ENCODE measurements at regions not wholly inside any gene's neighbourhood (a gene's known extent, or its start where the extent isn't known, plus 50 kb on each side); places are given as distances from the start of the nearest gene placed in this dataset.
A peak's percentile ranks its signal among the peaks of the same experiment; 100 is the strongest.

DNA sequence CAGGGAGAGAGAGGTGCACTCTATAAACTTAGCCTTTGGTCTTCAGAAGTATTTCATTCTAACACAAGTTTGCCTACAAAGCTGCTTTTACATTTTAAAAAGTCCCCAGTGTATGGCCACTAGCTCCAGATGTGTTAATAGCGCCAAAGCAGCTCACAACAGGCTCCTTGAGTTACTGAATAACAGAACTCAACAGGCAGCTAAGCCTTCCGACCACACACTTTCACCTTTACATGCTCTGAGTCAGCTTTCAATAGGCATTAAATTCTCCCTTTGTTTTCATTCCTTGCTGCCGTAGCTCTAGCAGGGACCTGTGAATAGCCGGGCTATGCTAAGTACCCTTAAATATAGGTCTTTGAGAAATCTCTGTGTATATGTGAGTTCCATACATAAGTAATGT, 262.8 kb upstream of the PARD3B start:
- DNase-seq (ENCODE audit: low read depth in 1 of 2, low spot score in 1 of 2), result peak in 1 of 2 experiments; percentile 13
- ChIA-PET CTCF (no interaction called here), POLR2A (interaction anchor here (1.0 kb wide), 1 partner anchor 1400 kb away, joined by 3 read pairs; the partner anchor contains the start of gene NRP2)
- H3K4me2 ChIP-seq, result 0 out of 3 replicates have a peak overlapping the region, but pooled peaks have one; percentile 8
- TF ChIP-seq NPAS2 (CRISPR knock-in tag; IDR thresholded peaks at IDR 0.05; ENCODE audit: borderline replicate concordance) (no peak), HOXB5 (CRISPR knock-in tag; IDR thresholded peaks at IDR 0.05) (no peak), BHLHE40 (IDR thresholded peaks at IDR 0.05; ENCODE audit: low read depth, low read length) (no peak), PHF8 (IDR thresholded peaks at IDR 0.05; ENCODE audit: borderline replicate concordance, low read depth) (no peak), HEYL (CRISPR knock-in tag; IDR thresholded peaks at IDR 0.05) (no peak), CHD4 (IDR thresholded peaks at IDR 0.05; ENCODE audit: borderline replicate concordance) (no peak)
- TF ChIP-seq, protein P1, sequence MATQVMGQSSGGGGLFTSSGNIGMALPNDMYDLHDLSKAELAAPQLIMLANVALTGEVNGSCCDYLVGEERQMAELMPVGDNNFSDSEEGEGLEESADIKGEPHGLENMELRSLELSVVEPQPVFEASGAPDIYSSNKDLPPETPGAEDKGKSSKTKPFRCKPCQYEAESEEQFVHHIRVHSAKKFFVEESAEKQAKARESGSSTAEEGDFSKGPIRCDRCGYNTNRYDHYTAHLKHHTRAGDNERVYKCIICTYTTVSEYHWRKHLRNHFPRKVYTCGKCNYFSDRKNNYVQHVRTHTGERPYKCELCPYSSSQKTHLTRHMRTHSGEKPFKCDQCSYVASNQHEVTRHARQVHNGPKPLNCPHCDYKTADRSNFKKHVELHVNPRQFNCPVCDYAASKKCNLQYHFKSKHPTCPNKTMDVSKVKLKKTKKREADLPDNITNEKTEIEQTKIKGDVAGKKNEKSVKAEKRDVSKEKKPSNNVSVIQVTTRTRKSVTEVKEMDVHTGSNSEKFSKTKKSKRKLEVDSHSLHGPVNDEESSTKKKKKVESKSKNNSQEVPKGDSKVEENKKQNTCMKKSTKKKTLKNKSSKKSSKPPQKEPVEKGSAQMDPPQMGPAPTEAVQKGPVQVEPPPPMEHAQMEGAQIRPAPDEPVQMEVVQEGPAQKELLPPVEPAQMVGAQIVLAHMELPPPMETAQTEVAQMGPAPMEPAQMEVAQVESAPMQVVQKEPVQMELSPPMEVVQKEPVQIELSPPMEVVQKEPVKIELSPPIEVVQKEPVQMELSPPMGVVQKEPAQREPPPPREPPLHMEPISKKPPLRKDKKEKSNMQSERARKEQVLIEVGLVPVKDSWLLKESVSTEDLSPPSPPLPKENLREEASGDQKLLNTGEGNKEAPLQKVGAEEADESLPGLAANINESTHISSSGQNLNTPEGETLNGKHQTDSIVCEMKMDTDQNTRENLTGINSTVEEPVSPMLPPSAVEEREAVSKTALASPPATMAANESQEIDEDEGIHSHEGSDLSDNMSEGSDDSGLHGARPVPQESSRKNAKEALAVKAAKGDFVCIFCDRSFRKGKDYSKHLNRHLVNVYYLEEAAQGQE (IDR thresholded peaks at IDR 0.05), result no peak
- no peaks in the 10 kb centered on the region for H3K9me3 ChIP-seq
- FAIRE-seq, result no peak
- no peak overlapping the region for H3K27ac ChIP-seq
- H3K4me1 ChIP-seq, result no peaks in the 10 kb centered on the region
- WGBS (ENCODE audit: missing lambda C conversion rate), result 10% methylated on average over 4 of the region's 4 CpGs
- ATAC-seq, result 0 out of 6 replicates have a peak, but pooled peaks of 1 of the 2 experiments have one; percentile 34
- no peak overlapping the region for H3K4me3 ChIP-seq

DNA sequence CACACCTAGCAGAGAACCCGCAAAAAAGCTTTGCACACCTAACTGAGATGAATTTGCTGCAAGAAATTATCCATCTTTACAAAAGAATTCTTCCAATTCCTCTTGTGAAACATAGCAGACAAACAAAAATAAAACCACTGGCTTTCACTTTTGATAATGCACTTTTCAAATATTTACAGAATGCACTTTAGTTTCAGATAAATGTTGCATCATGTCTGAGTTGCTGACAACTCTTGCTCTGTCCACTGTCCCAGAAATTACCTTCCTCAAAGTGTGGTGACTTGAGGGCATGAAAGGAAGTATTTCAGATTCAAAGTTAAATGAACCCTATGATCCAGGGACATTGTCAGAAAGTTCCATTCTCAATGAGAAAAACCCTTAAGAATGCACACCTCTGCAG, 256.2 kb upstream of the PARD3B start:
- WGBS (ENCODE audit: missing lambda C conversion rate), result 65% methylated on average over 1 of the region's 1 CpG
- DNase-seq (ENCODE audit: low read depth in 1 of 2, low spot score in 1 of 2), result no peak
- no peak for FAIRE-seq
- TF ChIP-seq RFX5 (IDR thresholded peaks at IDR 0.05) (no peak), TP53 (CRISPR knock-in tag; IDR thresholded peaks at IDR 0.05) (no peak), KDM5A (IDR thresholded peaks at IDR 0.05) (no peak), CHD2 (IDR thresholded peaks at IDR 0.05; ENCODE audit: low read length, partially characterized antibody) (no peak), EHMT2 (IDR thresholded peaks at IDR 0.05; ENCODE audit: low read depth) (no peak), RARB (CRISPR knock-in tag; IDR thresholded peaks at IDR 0.05) (no peak), FOSB (CRISPR knock-in tag; IDR thresholded peaks at IDR 0.05) (no peak), BHLHE40 (IDR thresholded peaks at IDR 0.05; ENCODE audit: low read depth, low read length) (no peak), HDAC2 (IDR thresholded peaks at IDR 0.05) (no peak), TFCP2L1 (CRISPR knock-in tag; IDR thresholded peaks at IDR 0.05) (no peak), FOSL2 (IDR thresholded peaks at IDR 0.05) (no peak), FOSL2 (CRISPR knock-in tag; IDR thresholded peaks at IDR 0.05) (no peak)
- TF ChIP-seq, protein P2, sequence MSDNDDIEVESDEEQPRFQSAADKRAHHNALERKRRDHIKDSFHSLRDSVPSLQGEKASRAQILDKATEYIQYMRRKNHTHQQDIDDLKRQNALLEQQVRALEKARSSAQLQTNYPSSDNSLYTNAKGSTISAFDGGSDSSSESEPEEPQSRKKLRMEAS (IDR thresholded peaks at IDR 0.05), result no peak
- H3K9me3 ChIP-seq, result no peaks in the 10 kb centered on the region
- ATAC-seq, result no peak
- H3K27ac ChIP-seq, result no peak overlapping the region
- H3K4me1 ChIP-seq, result no peaks in the 10 kb centered on the region
- POLR2A ChIA-PET, result no interaction called here
- H3K4me2 ChIP-seq, result no peak overlapping the region
- CTCF ChIA-PET, result interaction anchor here (1.5 to 1.8 kb wide), 2 partner anchors 29 to 1659 kb away, joined by 3 to 4 read pairs; no protein-coding TSS in a partner anchor
- no peak overlapping the region for H3K4me3 ChIP-seq

DNA sequence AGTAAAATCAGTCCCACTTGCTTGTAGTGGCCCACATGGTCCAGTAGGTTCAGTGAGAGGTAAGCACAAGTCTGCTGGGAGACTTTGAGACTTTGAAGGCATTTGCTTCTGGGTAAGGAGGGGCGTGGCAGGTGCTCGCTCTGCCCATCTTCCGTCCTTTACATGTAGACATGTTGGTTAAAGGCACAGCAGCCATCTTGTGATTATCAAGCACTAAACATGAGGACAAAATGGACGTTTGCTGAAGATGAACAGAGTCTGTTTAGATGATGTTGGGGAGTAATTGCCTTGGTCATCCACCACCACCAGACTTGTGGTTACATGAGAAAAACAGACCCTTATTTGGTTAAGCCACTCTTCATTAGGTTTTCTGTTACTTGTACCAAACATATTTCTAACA, 252.8 kb upstream of the PARD3B start:
- no peak for FAIRE-seq
- TF ChIP-seq HEYL (CRISPR knock-in tag; IDR thresholded peaks at IDR 0.05) (no peak), MYC (IDR thresholded peaks at IDR 0.05; ENCODE audit: borderline replicate concordance, low read length) (no peak), HOXA7 (CRISPR knock-in tag; IDR thresholded peaks at IDR 0.05) (no peak), CBX2 (IDR thresholded peaks at IDR 0.05; ENCODE audit: borderline replicate concordance, low read depth) (no peak), NFE2L2 (conservative IDR thresholded peaks at IDR 0.05; ENCODE audit: low read length) (no peak), MAFK (IDR thresholded peaks at IDR 0.05; ENCODE audit: partially characterized antibody) (no peak), EP300 (IDR thresholded peaks at IDR 0.05) (no peak), KDM1A (IDR thresholded peaks at IDR 0.05; ENCODE audit: low read depth) (no peak), FOSL2 (IDR thresholded peaks at IDR 0.05) (no peak), FOSL2 (CRISPR knock-in tag; IDR thresholded peaks at IDR 0.05) (no peak), RARB (CRISPR knock-in tag; IDR thresholded peaks at IDR 0.05) (no peak), MAZ (IDR thresholded peaks at IDR 0.05; ENCODE audit: borderline replicate concordance, low read depth, low read length) (no peak), SREBF2 (IDR thresholded peaks at IDR 0.05) (no peak), SMC3 (IDR thresholded peaks at IDR 0.05) (no peak), HOXB5 (CRISPR knock-in tag; IDR thresholded peaks at IDR 0.05) (no peak)
- TF ChIP-seq, protein P3, sequence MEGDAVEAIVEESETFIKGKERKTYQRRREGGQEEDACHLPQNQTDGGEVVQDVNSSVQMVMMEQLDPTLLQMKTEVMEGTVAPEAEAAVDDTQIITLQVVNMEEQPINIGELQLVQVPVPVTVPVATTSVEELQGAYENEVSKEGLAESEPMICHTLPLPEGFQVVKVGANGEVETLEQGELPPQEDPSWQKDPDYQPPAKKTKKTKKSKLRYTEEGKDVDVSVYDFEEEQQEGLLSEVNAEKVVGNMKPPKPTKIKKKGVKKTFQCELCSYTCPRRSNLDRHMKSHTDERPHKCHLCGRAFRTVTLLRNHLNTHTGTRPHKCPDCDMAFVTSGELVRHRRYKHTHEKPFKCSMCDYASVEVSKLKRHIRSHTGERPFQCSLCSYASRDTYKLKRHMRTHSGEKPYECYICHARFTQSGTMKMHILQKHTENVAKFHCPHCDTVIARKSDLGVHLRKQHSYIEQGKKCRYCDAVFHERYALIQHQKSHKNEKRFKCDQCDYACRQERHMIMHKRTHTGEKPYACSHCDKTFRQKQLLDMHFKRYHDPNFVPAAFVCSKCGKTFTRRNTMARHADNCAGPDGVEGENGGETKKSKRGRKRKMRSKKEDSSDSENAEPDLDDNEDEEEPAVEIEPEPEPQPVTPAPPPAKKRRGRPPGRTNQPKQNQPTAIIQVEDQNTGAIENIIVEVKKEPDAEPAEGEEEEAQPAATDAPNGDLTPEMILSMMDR (IDR thresholded peaks at IDR 0.05), result no peak
- TF ChIP-seq, protein P4, sequence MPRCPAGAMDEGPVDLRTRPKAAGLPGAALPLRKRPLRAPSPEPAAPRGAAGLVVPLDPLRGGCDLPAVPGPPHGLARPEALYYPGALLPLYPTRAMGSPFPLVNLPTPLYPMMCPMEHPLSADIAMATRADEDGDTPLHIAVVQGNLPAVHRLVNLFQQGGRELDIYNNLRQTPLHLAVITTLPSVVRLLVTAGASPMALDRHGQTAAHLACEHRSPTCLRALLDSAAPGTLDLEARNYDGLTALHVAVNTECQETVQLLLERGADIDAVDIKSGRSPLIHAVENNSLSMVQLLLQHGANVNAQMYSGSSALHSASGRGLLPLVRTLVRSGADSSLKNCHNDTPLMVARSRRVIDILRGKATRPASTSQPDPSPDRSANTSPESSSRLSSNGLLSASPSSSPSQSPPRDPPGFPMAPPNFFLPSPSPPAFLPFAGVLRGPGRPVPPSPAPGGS (IDR thresholded peaks at IDR 0.05), result no peak

More for the DNA sequence above, 252.8 kb upstream of the PARD3B start:
- WGBS (ENCODE audit: missing lambda C conversion rate), result 37% methylated on average over 4 of the region's 4 CpGs
- Histone ChIP-seq H3K27ac (no peak overlapping the region), H3K9me3 (no peaks in the 10 kb centered on the region), H3K4me3 (no peak overlapping the region), H3K4me2 (no peak overlapping the region), H3K4me1 (no peaks in the 10 kb centered on the region)
- POLR2A ChIA-PET, result no interaction called here
- DNase-seq (ENCODE audit: low read depth in 1 of 2, low spot score in 1 of 2), result peak in 1 of 2 experiments; percentile 5
- no peak for ATAC-seq
- CTCF ChIA-PET, result no interaction called here
